Trophoblast cell (in vitro differentiated cells and primary cell): ENCODE measurements at regions not wholly inside any gene's neighbourhood (a gene's known extent, or its start where the extent isn't known, plus 50 kb on each side); places are given as distances from the start of the nearest gene placed in this dataset.

Experiments
- DNase-seq, 2 donors: peaks; one replicate each; pipeline ENCODE4 v3.0.0-alpha.2; 2016
- H2AFZ ChIP-seq: 2 replicates; pipeline ENCODE4 v1.6.1; 2013; ENCODE audit warnings: low read length, moderate library complexity, mild to moderate bottlenecking; ENCODE audit not compliant: insufficient read depth, poor library complexity
- H2AK5ac ChIP-seq: 2 replicates; pipeline ENCODE4 v1.6.1; 2013; ENCODE audit warnings: mild to moderate bottlenecking, low read length
- H2BK120ac ChIP-seq: 2 replicates; pipeline ENCODE4 v1.6.1; 2013; ENCODE audit warnings: low read length, mild to moderate bottlenecking, moderate library complexity; ENCODE audit not compliant: insufficient read depth, poor library complexity
- H2BK12ac ChIP-seq: 2 replicates; pipeline ENCODE4 v1.6.1; 2013; ENCODE audit warnings: mild to moderate bottlenecking, low read length, moderate library complexity
- H2BK5ac ChIP-seq: 2 replicates; pipeline ENCODE4 v1.6.1; 2013; ENCODE audit warnings: low read length, low read depth, moderate library complexity, mild to moderate bottlenecking; ENCODE audit not compliant: poor library complexity
- H3K14ac ChIP-seq: 2 replicates; pipeline ENCODE4 v1.6.1; 2013; ENCODE audit warnings: mild to moderate bottlenecking, low read length
- H3K18ac ChIP-seq: 2 replicates; pipeline ENCODE4 v1.6.1; 2013; ENCODE audit warnings: mild to moderate bottlenecking, low read length
- H3K23ac ChIP-seq: 2 replicates; pipeline ENCODE4 v1.6.1; 2013; ENCODE audit warnings: low read length
- H3K27ac ChIP-seq: 2 replicates; pipeline ENCODE4 v1.5.1; 2013; ENCODE audit warnings: low read depth, mild to moderate bottlenecking, inconsistent platforms, low read length, moderate library complexity
- H3K27me3 ChIP-seq: 2 replicates; pipeline ENCODE4 v1.6.1; 2013; ENCODE audit warnings: inconsistent platforms, mild to moderate bottlenecking, low read length, moderate library complexity; ENCODE audit not compliant: insufficient read depth
- H3K36me3 ChIP-seq, 2 experiments: 1 replicate in 1 of 2; 2 replicates in 1 of 2; pipeline ENCODE4 v1.6.1; 2013; ENCODE audit warnings: low read length in 2 of 2, mild to moderate bottlenecking in 2 of 2, moderate library complexity in 1 of 2; ENCODE audit not compliant: insufficient read depth in 2 of 2, control insufficient read depth in 1 of 2
- H3K4ac ChIP-seq: 2 replicates; pipeline ENCODE4 v1.6.1; 2013; ENCODE audit warnings: low read depth, mild to moderate bottlenecking, low read length, moderate library complexity
- H3K4me1 ChIP-seq, 2 experiments: 1 replicate in 1 of 2; 2 replicates in 1 of 2; pipeline ENCODE4 v1.6.1; 2013; ENCODE audit warnings: low read length in 2 of 2, mild to moderate bottlenecking in 2 of 2, moderate library complexity in 1 of 2; ENCODE audit not compliant: insufficient read depth in 2 of 2, control insufficient read depth in 1 of 2
- H3K4me2 ChIP-seq: 2 replicates; pipeline ENCODE4 v1.6.1; 2013; ENCODE audit warnings: inconsistent platforms, mild to moderate bottlenecking, low read length, moderate library complexity
- H3K4me3 ChIP-seq: 2 replicates; pipeline ENCODE4 v1.5.1; 2013; ENCODE audit warnings: mild to moderate bottlenecking, low read depth, low read length, inconsistent platforms
- H3K79me1 ChIP-seq: one replicate; pipeline ENCODE4 v1.6.1; 2013; ENCODE audit warnings: low read length
- H3K79me2 ChIP-seq: 2 replicates; pipeline ENCODE4 v1.6.1; 2013; ENCODE audit warnings: low read length, mild to moderate bottlenecking; ENCODE audit not compliant: control insufficient read depth, insufficient read depth, poor library complexity
- H3K9ac ChIP-seq: 2 replicates; pipeline ENCODE4 v1.6.1; 2013; ENCODE audit warnings: mild to moderate bottlenecking, low read length
- H3K9me3 ChIP-seq: 2 replicates; pipeline ENCODE4 v1.6.1; 2013; ENCODE audit warnings: low read depth, mild to moderate bottlenecking, control low read depth, inconsistent platforms, low read length; ENCODE audit not compliant: insufficient read depth
- H4K12ac ChIP-seq: 2 replicates; pipeline ENCODE4 v1.6.1; 2013; ENCODE audit warnings: low read depth, mild to moderate bottlenecking, low read length, moderate library complexity
- H4K8ac ChIP-seq: 2 replicates; pipeline ENCODE4 v1.6.1; 2013; ENCODE audit warnings: low read depth, mild to moderate bottlenecking, low read length, moderate library complexity
- H4K91ac ChIP-seq: one replicate; pipeline ENCODE4 v1.6.1; 2013; ENCODE audit warnings: low read depth, mild to moderate bottlenecking, low read length, moderate library complexity
- WGBS: extraction: QIAGEN DNeasy Blood & Tissue Kit; methylation state at CpG from one replicate; pipeline ENCODE4 v1.1.7; 2013; ENCODE audit warnings: missing lambda C conversion rate; ENCODE audit not compliant: insufficient read length, insufficient coverage; ENCODE audit errors: extremely low coverage; 5-methylcytosine and 5-hydroxymethylcytosine counted together

DNA sequence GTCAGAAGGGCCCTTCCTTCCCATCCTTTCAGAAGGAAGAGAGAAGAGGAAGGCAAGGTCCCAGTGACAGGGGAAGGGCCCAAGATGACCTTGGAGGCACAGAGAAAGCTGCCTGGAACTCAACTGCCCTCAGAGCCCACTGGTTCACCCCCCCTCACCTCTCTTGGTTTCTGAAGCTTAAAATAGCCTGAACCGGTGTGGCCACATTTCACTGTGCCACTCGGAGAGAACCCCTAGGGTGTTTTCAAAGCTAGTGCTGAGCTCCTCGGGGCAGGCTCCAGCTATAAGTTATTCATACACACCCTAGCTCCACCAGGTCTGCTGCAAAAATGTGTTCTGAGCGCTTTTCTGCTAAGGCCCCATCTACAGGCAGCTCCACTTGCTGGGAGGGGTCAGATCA is 60.9 kb upstream of the ADRB1 start:
- H3K27ac ChIP-seq = peak overlapping the region; percentile 24
- no peak overlapping the region for H3K4ac ChIP-seq
- H2AK5ac ChIP-seq = no peak overlapping the region
- peaks cover 20 to 25% of the 10 kb centered on the region in 2 experiments for H3K4me1 ChIP-seq
- peak overlapping the region; percentile 45 for H4K91ac ChIP-seq
- peaks cover 2% of the 10 kb centered on the region for H3K9me3 ChIP-seq
- H3K27me3 ChIP-seq = no peaks in the 10 kb centered on the region
- H3K9ac ChIP-seq = no peak overlapping the region
- H3K4me3 ChIP-seq = no peak overlapping the region
- peak overlapping the region; percentile 44 for H3K4me2 ChIP-seq
- no peak overlapping the region for H3K14ac ChIP-seq
- H3K18ac ChIP-seq = no peak overlapping the region
- H4K12ac ChIP-seq = no peak overlapping the region
- H2AFZ ChIP-seq = peak overlapping the region; percentile 23
- peak; percentile 81 to 88 for DNase-seq
- peak overlapping the region; percentile 51 for H2BK12ac ChIP-seq
- H2BK120ac ChIP-seq = peak overlapping the region; percentile 26
- peaks cover 8% of the 10 kb centered on the region for H3K79me1 ChIP-seq
- no peaks in the 10 kb centered on the region for H3K79me2 ChIP-seq
- H4K8ac ChIP-seq = no peak overlapping the region
- peak overlapping the region; percentile 50 for H2BK5ac ChIP-seq
- no CpG with 5 or more reads among the region's 4 CpGs for WGBS
- no peaks in the 10 kb centered on the region for H3K36me3 ChIP-seq
- H3K23ac ChIP-seq = no peak overlapping the region

- H3K9ac ChIP-seq = no peak overlapping the region
- H4K8ac ChIP-seq = no peak overlapping the region
- H3K23ac ChIP-seq = no peak overlapping the region
- H3K79me1 ChIP-seq = peaks cover 8% of the 10 kb centered on the region
- WGBS = no CpG with 5 or more reads among the region's 3 CpGs
- H2BK5ac ChIP-seq = no peak overlapping the region
- H3K4me1 ChIP-seq = peaks cover 20 to 26% of the 10 kb centered on the region in 2 experiments
- no peak overlapping the region for H4K12ac ChIP-seq
- no peaks in the 10 kb centered on the region for H3K27me3 ChIP-seq
- H3K79me2 ChIP-seq = no peaks in the 10 kb centered on the region
- H3K4me2 ChIP-seq = no peak overlapping the region
- H3K27ac ChIP-seq = no peak overlapping the region
- DNase-seq = no peak
- H3K18ac ChIP-seq = peak overlapping the region; percentile 38
- H2AK5ac ChIP-seq = no peak overlapping the region
- no peak overlapping the region for H3K4me3 ChIP-seq
- no peak overlapping the region for H4K91ac ChIP-seq
- H3K14ac ChIP-seq = peak overlapping the region; percentile 21
- H2AFZ ChIP-seq = no peak overlapping the region
- H3K36me3 ChIP-seq = no peaks in the 10 kb centered on the region
- H3K4ac ChIP-seq = no peak overlapping the region
- H2BK12ac ChIP-seq = peak overlapping the region; percentile 72
- peak overlapping the region; percentile 25 for H2BK120ac ChIP-seq
- H3K9me3 ChIP-seq = peaks cover 2% of the 10 kb centered on the region
These were observed 60.1 kb upstream of the ADRB1 start for GRCh38 chr10:113983552-113983951.

- Histone ChIP-seq H3K4me2 (no peak overlapping the region), H4K8ac (no peak overlapping the region), H3K4ac (no peak overlapping the region), H2BK5ac (no peak overlapping the region), H4K91ac (no peak overlapping the region), H2AFZ (no peak overlapping the region), H2BK12ac (no peak overlapping the region), H3K23ac (no peak overlapping the region), H2BK120ac (no peak overlapping the region), H3K4me3 (no peak overlapping the region), H3K27me3 (no peaks in the 10 kb centered on the region), H3K14ac (no peak overlapping the region), H3K79me2 (no peaks in the 10 kb centered on the region), H3K27ac (no peak overlapping the region), H2AK5ac (no peak overlapping the region), H3K9me3 (peaks cover 2% of the 10 kb centered on the region), H3K79me1 (peaks cover 8% of the 10 kb centered on the region), H3K9ac (no peak overlapping the region), H3K36me3 (no peaks in the 10 kb centered on the region), H4K12ac (no peak overlapping the region), H3K18ac (no peak overlapping the region), H3K4me1 (peaks cover 20 to 26% of the 10 kb centered on the region in 2 experiments)
- WGBS = no CpG with 5 or more reads among the region's 5 CpGs
- DNase-seq = no peak
These were observed 58.3 kb upstream of the ADRB1 start for GRCh38 chr10:113985297-113985844.

GRCh38 chr10:113986316-113986715 is 57.4 kb upstream of the ADRB1 start:
- Histone ChIP-seq H3K79me1 (peaks cover 8% of the 10 kb centered on the region), H4K12ac (no peak overlapping the region), H3K4me1 (peaks cover 20 to 26% of the 10 kb centered on the region in 2 experiments), H2BK5ac (no peak overlapping the region), H3K23ac (no peak overlapping the region), H3K79me2 (no peaks in the 10 kb centered on the region), H3K4me3 (no peak overlapping the region), H4K8ac (no peak overlapping the region), H2BK120ac (no peak overlapping the region), H3K27ac (no peak overlapping the region), H3K36me3 (no peaks in the 10 kb centered on the region), H3K4ac (no peak overlapping the region), H3K9me3 (peaks cover 2% of the 10 kb centered on the region), H3K9ac (no peak overlapping the region), H2AFZ (no peak overlapping the region), H4K91ac (no peak overlapping the region), H3K4me2 (no peak overlapping the region), H3K14ac (no peak overlapping the region), H2BK12ac (no peak overlapping the region), H3K27me3 (no peaks in the 10 kb centered on the region), H2AK5ac (no peak overlapping the region), H3K18ac (no peak overlapping the region)
- WGBS = no CpG with 5 or more reads among the region's 6 CpGs
- DNase-seq = no peak
